Cardiac muscle cell (in vitro differentiated cells and primary cell): ENCODE measurements at regions not wholly inside any gene's neighbourhood (a gene's known extent, or its start where the extent isn't known, plus 50 kb on each side); places are given as distances from the start of the nearest gene placed in this dataset.

Source experiments
- DNase-seq, 2 donors: peaks; one replicate each; pipeline versions ENCODE4 v3.0.0 to v3.0.0-alpha.2; 2010 to 2017; ENCODE audit warnings: low read depth in 1 of 2, low spot score in 1 of 2
- H3K27ac ChIP-seq: fragments of 200-600 bp; sonication (generic); 2 replicates; pipeline ENCODE4 v1.5.1; 2016
- H3K27me3 ChIP-seq: fragments of 200-600 bp; sonication (generic); 2 replicates; pipeline ENCODE4 v1.6.0; 2016; ENCODE audit warnings: control low read depth
- H3K36me3 ChIP-seq: fragments of 200-600 bp; sonication (generic); 2 replicates; pipeline ENCODE4 v1.5.1; 2016; ENCODE audit warnings: control low read depth
- H3K4me1 ChIP-seq: fragments of 200-600 bp; sonication (generic); 2 replicates; pipeline ENCODE4 v1.8.1; 2017; ENCODE audit warnings: low read depth, mild to moderate bottlenecking, mixed run types
- H3K4me3 ChIP-seq: fragments of 200-600 bp; sonication (generic); 2 replicates; pipeline ENCODE4 v1.5.1; 2016; ENCODE audit warnings: mild to moderate bottlenecking
- H3K9me3 ChIP-seq: fragments of 200-600 bp; sonication (generic); 2 replicates; pipeline ENCODE4 v1.5.1; 2017; ENCODE audit warnings: low read depth, mild to moderate bottlenecking, control low read depth
- CTCF ChIP-seq: IDR thresholded peaks from 2 replicates; pipeline ENCODE4 v1.5.1; 2012; ENCODE audit warnings: low read depth, mild to moderate bottlenecking, low read length

GRCh38 chr1:4090556-4090955, 190.5 kb upstream of the C1orf174 start:
- Histone ChIP-seq H3K36me3 (no peaks in the 10 kb centered on the region), H3K4me1 (no peaks in the 10 kb centered on the region), H3K9me3 (no peaks in the 10 kb centered on the region), H3K27me3 (no peaks in the 10 kb centered on the region), H3K4me3 (no peak overlapping the region), H3K27ac (no peak overlapping the region)
- no peak for DNase-seq
- TF ChIP-seq CTCF, result no peak

GRCh38 chr1:4090976-4091660, 191.0 kb upstream of the C1orf174 start:
- no peak for TF ChIP-seq CTCF
- DNase-seq, result no peak
- Histone ChIP-seq H3K4me3 (no peak overlapping the region), H3K27me3 (no peaks in the 10 kb centered on the region), H3K36me3 (no peaks in the 10 kb centered on the region), H3K9me3 (no peaks in the 10 kb centered on the region), H3K4me1 (no peaks in the 10 kb centered on the region), H3K27ac (no peak overlapping the region)

- H3K27me3 ChIP-seq, result no peaks in the 10 kb centered on the region
These were observed 191.9 kb upstream of the C1orf174 start for GRCh38 chr1:4091996-4092395.

DNA sequence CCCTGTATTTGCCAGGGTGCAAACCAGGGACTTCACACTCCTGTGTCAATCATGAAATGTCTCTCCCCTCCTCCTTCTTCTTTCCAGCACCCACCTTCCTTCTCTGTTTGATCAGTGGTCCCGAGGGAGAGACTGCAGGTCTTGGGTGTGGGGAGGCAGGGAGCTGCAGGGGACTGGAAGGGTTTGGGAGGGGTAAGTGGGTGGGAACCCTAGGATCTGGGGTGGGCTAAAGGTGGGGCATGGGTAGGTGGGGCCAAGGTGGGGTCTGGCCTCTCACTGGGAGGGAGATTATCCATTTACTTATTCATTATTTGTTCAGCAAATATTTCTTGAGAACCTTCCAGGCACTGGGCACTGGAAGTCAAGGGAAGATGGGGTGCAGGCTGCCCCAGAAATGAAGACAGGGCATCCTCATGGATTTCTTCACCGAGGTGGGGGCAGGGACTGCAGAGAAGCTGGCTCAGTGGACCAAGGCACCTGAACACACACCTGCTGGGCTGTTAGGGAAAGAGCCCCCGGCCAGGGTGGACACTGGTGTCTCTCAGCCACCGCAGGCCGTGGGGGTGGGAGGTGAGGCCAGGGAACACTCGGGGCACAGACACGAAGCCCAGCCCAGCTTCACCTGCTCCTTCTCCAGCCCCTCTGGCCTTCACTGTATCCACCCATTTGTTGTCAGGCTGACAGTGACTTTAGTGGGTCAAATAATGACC, 193.9 kb upstream of the C1orf174 start:
- Histone ChIP-seq H3K4me3 (no peak overlapping the region), H3K36me3 (no peaks in the 10 kb centered on the region), H3K9me3 (no peaks in the 10 kb centered on the region), H3K4me1 (no peaks in the 10 kb centered on the region), H3K27ac (no peak overlapping the region), H3K27me3 (no peaks in the 10 kb centered on the region)
- TF ChIP-seq CTCF, result no peak
- DNase-seq, result no peak

More at GRCh38 chr1:4091996-4092395, 191.9 kb upstream of the C1orf174 start:
- H3K36me3 ChIP-seq, result no peaks in the 10 kb centered on the region
- TF ChIP-seq CTCF, result no peak
- no peak for DNase-seq
- H3K27ac ChIP-seq, result no peak overlapping the region
- no peaks in the 10 kb centered on the region for H3K9me3 ChIP-seq
- no peaks in the 10 kb centered on the region for H3K4me1 ChIP-seq
- no peak overlapping the region for H3K4me3 ChIP-seq

DNA sequence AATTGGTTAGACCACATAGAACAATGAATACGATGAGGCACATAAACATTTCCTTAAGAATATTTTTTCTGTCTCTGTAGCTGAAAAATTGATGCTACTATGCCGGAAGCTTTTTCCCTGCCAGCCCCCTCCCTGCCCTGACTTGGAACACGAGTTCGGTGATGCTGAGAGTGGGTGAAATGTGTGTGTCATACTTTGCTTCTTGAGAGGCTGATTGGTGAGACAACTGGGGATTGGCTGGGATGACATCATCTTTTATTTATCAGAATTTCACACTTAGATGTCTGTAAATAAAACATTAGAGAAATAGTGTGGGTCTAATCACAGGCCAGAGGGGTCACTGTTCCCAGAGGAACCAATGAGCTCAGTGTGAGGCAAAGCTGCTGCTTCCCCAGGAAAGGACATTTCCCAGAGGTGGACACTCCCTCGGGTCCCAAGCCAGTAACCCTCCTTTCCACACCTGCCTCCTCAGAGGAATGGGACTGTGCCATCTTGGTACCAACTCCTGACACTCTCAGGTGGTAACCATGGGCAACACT, 195.4 kb upstream of the C1orf174 start:
- no peak for TF ChIP-seq CTCF
- DNase-seq, result no peak
- Histone ChIP-seq H3K4me3 (no peak overlapping the region), H3K36me3 (no peaks in the 10 kb centered on the region), H3K4me1 (no peaks in the 10 kb centered on the region), H3K27ac (no peak overlapping the region), H3K9me3 (no peaks in the 10 kb centered on the region), H3K27me3 (no peaks in the 10 kb centered on the region)
